GM23338 (cell line): ENCODE measurements at regions not wholly inside any gene's neighbourhood (a gene's known extent, or its start where the extent isn't known, plus 50 kb on each side); places are given as distances from the start of the nearest gene placed in this dataset.

Source experiments
- ATAC-seq: fragments of 200-7000 bp; cut with Tn5 transposase; 3 replicates; pipeline ENCODE4 v1.9.1; 2020
- DNase-seq: peaks from one replicate; pipeline ENCODE4 v3.0.0-alpha.2; 2015; ENCODE audit warnings: low spot score
- H2AFZ ChIP-seq: fragments of 200-600 bp; sonication (generic); 2 replicates; pipeline ENCODE4 v1.8.0; 2016; ENCODE audit warnings: antibody characterized with exemption, mild to moderate bottlenecking, moderate library complexity
- H3F3A ChIP-seq: fragments of 200-600 bp; sonication (generic); replicated peaks from 2 replicates; pipeline ENCODE4 v1.8.0; 2017; ENCODE audit warnings: antibody characterized with exemption, mixed run types, low read depth
- H3K27ac ChIP-seq: fragments of 200-600 bp; sonication (generic); 2 replicates; pipeline ENCODE4 v1.6.1; 2016; ENCODE audit warnings: low read depth
- H3K27me3 ChIP-seq: fragments of 200-600 bp; sonication (generic); 2 replicates; pipeline ENCODE4 v1.8.0; 2016; ENCODE audit warnings: mild to moderate bottlenecking, mixed run types, moderate library complexity; ENCODE audit not compliant: insufficient read depth
- H3K36me3 ChIP-seq: fragments of 200-600 bp; sonication (generic); 2 replicates; pipeline ENCODE4 v1.8.0; 2016; ENCODE audit warnings: mild to moderate bottlenecking; ENCODE audit not compliant: insufficient read depth
- H3K4me1 ChIP-seq: fragments of 200-600 bp; sonication (generic); 2 replicates; pipeline ENCODE4 v1.8.0; 2016; ENCODE audit warnings: mild to moderate bottlenecking, moderate library complexity; ENCODE audit not compliant: insufficient read depth
- H3K4me2 ChIP-seq: fragments of 200-600 bp; sonication (generic); 2 replicates; pipeline ENCODE4 v1.7.1; 2017; ENCODE audit warnings: mixed run types
- H3K4me3 ChIP-seq: fragments of 200-600 bp; sonication (generic); 2 replicates; pipeline ENCODE4 v1.6.1; 2016; ENCODE audit warnings: mixed run types
- H3K79me2 ChIP-seq: fragments of 200-600 bp; sonication (generic); replicated peaks from 2 replicates; pipeline ENCODE4 v1.8.0; 2017; ENCODE audit warnings: mild to moderate bottlenecking; ENCODE audit not compliant: insufficient read depth
- H3K9me2 ChIP-seq: fragments of 200-600 bp; sonication (generic); 2 replicates; pipeline ENCODE4 v1.8.0; 2017; ENCODE audit not compliant: insufficient read depth
- H4K20me1 ChIP-seq: fragments of 200-600 bp; sonication (generic); replicated peaks from 2 replicates; pipeline ENCODE4 v1.8.0; 2017; ENCODE audit warnings: mild to moderate bottlenecking; ENCODE audit not compliant: insufficient read depth
- H3K27ac Mint-ChIP-seq: 2 replicates; pipeline ENCODE4 v1.8.0; 2020; ENCODE audit warnings: inconsistent platforms, mild to moderate bottlenecking, moderate library complexity, mixed read lengths
- H3K27me3 Mint-ChIP-seq: 3 replicates; pipeline ENCODE4 v1.8.0; 2022; ENCODE audit warnings: low read depth, mild to moderate bottlenecking, moderate library complexity, mixed read lengths, inconsistent platforms; ENCODE audit not compliant: insufficient read depth, poor library complexity
- H3K36me3 Mint-ChIP-seq: 3 replicates; pipeline ENCODE4 v1.8.0; 2021; ENCODE audit warnings: low read depth, mild to moderate bottlenecking, inconsistent platforms, moderate library complexity, mixed read lengths
- H3K4me1 Mint-ChIP-seq: 3 replicates; pipeline ENCODE4 v1.8.0; 2020; ENCODE audit warnings: mild to moderate bottlenecking, inconsistent platforms, mixed read lengths
- H3K4me3 Mint-ChIP-seq: 3 replicates; pipeline ENCODE4 v1.8.0; 2021; ENCODE audit warnings: moderate library complexity, mild to moderate bottlenecking, inconsistent platforms, mixed read lengths
- H3K9me3 Mint-ChIP-seq: 3 replicates; pipeline ENCODE4 v1.8.0; 2020; ENCODE audit warnings: moderate library complexity, mild to moderate bottlenecking, inconsistent platforms, mixed read lengths
- CREB1 ChIP-seq: fragments of 250-450 bp; sonication (Bioruptor Pico); IDR thresholded peaks from 2 replicates; pipeline ENCODE4 v1.5.0; 2020; ENCODE audit warnings: low read depth, mild to moderate bottlenecking, moderate library complexity
- EZH2 ChIP-seq: fragments of 200-600 bp; sonication (generic); IDR thresholded peaks from one replicate; pipeline ENCODE4 v1.8.0; 2017; ENCODE audit warnings: antibody characterized with exemption, mild to moderate bottlenecking, low read depth; ENCODE audit not compliant: unreplicated experiment
- EZH2phosphoT487 ChIP-seq: fragments of 200-600 bp; sonication (generic); IDR thresholded peaks from one replicate; pipeline ENCODE4 v1.8.1; 2018; ENCODE audit warnings: antibody characterized with exemption; ENCODE audit not compliant: unreplicated experiment
- JUNB ChIP-seq: IDR thresholded peaks from one replicate; pipeline ENCODE4 v1.6.1; 2016; ENCODE audit warnings: antibody characterized with exemption; ENCODE audit not compliant: unreplicated experiment
- NANOG ChIP-seq: IDR thresholded peaks from 2 replicates; pipeline ENCODE4 v1.6.1; 2016; ENCODE audit warnings: antibody characterized with exemption, borderline replicate concordance
- POLR2AphosphoS5 ChIP-seq: IDR thresholded peaks from 2 replicates; pipeline ENCODE4 v1.6.1; 2016; ENCODE audit warnings: antibody characterized with exemption, low read depth
- ZNF114 ChIP-seq: fragments of 250-450 bp; sonication (Bioruptor Pico); IDR thresholded peaks from 2 replicates; pipeline ENCODE4 v1.5.0; 2020; ENCODE audit warnings: mild to moderate bottlenecking, moderate library complexity
- ZNF331 ChIP-seq: fragments of 250-450 bp; sonication (Bioruptor Pico); IDR thresholded peaks from 2 replicates; pipeline ENCODE4 v1.5.0; 2020; ENCODE audit warnings: low read depth, mild to moderate bottlenecking, moderate library complexity
- TF ChIP-seq, protein P1 (sequence below): IDR thresholded peaks from 2 replicates; pipeline ENCODE4 v1.6.1; 2016; ENCODE audit warnings: antibody characterized with exemption
- TF ChIP-seq, protein P2 (sequence below): IDR thresholded peaks from one replicate; pipeline ENCODE4 v1.6.1; 2018; ENCODE audit warnings: antibody characterized with exemption; ENCODE audit not compliant: unreplicated experiment
- TF ChIP-seq, protein P3 (sequence below), 2 experiments: fragments of 200-600 bp in 1 of 2; sonication (generic) in 1 of 2; conservative IDR thresholded peaks; 2 replicates each; pipeline versions ENCODE4 v1.5.1 to v1.6.1; 2016 to 2017; ENCODE audit warnings: antibody characterized with exemption in 2 of 2, low read depth in 2 of 2, mild to moderate bottlenecking in 2 of 2, moderate library complexity in 1 of 2
- TF ChIP-seq, protein P4 (sequence below): fragments of 250-450 bp; sonication (Bioruptor Pico); IDR thresholded peaks from 2 replicates; pipeline ENCODE4 v1.5.0; 2020; ENCODE audit warnings: mild to moderate bottlenecking, moderate library complexity

DNA sequence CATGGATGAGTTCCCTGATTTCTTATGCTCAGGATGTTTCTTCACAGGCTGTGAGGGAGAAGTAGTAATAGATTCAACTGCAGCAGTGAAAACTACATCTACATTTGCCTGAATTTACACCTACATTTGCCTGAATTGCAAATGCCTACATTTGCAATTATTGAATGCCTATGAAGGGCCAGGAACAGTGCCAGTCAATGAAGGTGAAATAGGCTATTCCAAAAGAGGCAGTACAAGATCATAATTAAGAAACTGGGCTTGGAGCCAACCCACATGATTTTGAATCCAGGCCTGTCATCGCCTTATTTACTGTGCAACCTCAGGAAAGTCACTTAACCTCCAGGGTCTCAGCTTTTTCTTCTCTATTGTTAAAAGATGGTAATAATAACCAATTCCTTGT lies 1353.3 kb downstream of the FAM181B start:
- DNase-seq (peak; percentile 5), ATAC-seq (peak; percentile 31; the same call in 1 of the 3 replicates)
- Mint-ChIP-seq H3K27me3 (no peaks in the 10 kb centered on the region), H3K4me1 (peaks cover 18% of the 10 kb centered on the region), H3K4me3 (peak overlapping the region; percentile 38; the same call in 1 of the 3 replicates), H3K27ac (peak overlapping the region; percentile 93), H3K9me3 (no peaks in the 10 kb centered on the region), H3K36me3 (no peaks in the 10 kb centered on the region)
- Histone ChIP-seq H3K4me1 (peaks cover 23% of the 10 kb centered on the region), H3K4me2 (no peak overlapping the region; the same call in 1 of the 2 replicates), H3K9me2 (peaks cover 5% of the 10 kb centered on the region; the same call in 1 of the 2 replicates), H3K36me3 (no peaks in the 10 kb centered on the region), H3K4me3 (no peak overlapping the region), H2AFZ (no peak overlapping the region), H3K27me3 (no peaks in the 10 kb centered on the region), H3F3A (no peaks in the 10 kb centered on the region), H3K27ac (no peak overlapping the region), H3K79me2 (no peaks in the 10 kb centered on the region), H4K20me1 (no peaks in the 10 kb centered on the region)
- TF ChIP-seq ZNF114 (no peak), NANOG (no peak), EZH2phosphoT487 (no peak), JUNB (no peak), POLR2AphosphoS5 (no peak), ZNF331 (CRISPR knock-in tag) (no peak), CREB1 (CRISPR knock-in tag) (no peak), EZH2 (no peak)
- TF ChIP-seq, protein P1, sequence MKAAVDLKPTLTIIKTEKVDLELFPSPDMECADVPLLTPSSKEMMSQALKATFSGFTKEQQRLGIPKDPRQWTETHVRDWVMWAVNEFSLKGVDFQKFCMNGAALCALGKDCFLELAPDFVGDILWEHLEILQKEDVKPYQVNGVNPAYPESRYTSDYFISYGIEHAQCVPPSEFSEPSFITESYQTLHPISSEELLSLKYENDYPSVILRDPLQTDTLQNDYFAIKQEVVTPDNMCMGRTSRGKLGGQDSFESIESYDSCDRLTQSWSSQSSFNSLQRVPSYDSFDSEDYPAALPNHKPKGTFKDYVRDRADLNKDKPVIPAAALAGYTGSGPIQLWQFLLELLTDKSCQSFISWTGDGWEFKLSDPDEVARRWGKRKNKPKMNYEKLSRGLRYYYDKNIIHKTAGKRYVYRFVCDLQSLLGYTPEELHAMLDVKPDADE: no peak
- TF ChIP-seq, protein P2, sequence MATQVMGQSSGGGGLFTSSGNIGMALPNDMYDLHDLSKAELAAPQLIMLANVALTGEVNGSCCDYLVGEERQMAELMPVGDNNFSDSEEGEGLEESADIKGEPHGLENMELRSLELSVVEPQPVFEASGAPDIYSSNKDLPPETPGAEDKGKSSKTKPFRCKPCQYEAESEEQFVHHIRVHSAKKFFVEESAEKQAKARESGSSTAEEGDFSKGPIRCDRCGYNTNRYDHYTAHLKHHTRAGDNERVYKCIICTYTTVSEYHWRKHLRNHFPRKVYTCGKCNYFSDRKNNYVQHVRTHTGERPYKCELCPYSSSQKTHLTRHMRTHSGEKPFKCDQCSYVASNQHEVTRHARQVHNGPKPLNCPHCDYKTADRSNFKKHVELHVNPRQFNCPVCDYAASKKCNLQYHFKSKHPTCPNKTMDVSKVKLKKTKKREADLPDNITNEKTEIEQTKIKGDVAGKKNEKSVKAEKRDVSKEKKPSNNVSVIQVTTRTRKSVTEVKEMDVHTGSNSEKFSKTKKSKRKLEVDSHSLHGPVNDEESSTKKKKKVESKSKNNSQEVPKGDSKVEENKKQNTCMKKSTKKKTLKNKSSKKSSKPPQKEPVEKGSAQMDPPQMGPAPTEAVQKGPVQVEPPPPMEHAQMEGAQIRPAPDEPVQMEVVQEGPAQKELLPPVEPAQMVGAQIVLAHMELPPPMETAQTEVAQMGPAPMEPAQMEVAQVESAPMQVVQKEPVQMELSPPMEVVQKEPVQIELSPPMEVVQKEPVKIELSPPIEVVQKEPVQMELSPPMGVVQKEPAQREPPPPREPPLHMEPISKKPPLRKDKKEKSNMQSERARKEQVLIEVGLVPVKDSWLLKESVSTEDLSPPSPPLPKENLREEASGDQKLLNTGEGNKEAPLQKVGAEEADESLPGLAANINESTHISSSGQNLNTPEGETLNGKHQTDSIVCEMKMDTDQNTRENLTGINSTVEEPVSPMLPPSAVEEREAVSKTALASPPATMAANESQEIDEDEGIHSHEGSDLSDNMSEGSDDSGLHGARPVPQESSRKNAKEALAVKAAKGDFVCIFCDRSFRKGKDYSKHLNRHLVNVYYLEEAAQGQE: no peak
- TF ChIP-seq, protein P3, sequence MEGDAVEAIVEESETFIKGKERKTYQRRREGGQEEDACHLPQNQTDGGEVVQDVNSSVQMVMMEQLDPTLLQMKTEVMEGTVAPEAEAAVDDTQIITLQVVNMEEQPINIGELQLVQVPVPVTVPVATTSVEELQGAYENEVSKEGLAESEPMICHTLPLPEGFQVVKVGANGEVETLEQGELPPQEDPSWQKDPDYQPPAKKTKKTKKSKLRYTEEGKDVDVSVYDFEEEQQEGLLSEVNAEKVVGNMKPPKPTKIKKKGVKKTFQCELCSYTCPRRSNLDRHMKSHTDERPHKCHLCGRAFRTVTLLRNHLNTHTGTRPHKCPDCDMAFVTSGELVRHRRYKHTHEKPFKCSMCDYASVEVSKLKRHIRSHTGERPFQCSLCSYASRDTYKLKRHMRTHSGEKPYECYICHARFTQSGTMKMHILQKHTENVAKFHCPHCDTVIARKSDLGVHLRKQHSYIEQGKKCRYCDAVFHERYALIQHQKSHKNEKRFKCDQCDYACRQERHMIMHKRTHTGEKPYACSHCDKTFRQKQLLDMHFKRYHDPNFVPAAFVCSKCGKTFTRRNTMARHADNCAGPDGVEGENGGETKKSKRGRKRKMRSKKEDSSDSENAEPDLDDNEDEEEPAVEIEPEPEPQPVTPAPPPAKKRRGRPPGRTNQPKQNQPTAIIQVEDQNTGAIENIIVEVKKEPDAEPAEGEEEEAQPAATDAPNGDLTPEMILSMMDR (conservative IDR thresholded peaks at IDR 0.05; ENCODE audit: low read depth in 2 of 2): no peak
- TF ChIP-seq, protein P4, sequence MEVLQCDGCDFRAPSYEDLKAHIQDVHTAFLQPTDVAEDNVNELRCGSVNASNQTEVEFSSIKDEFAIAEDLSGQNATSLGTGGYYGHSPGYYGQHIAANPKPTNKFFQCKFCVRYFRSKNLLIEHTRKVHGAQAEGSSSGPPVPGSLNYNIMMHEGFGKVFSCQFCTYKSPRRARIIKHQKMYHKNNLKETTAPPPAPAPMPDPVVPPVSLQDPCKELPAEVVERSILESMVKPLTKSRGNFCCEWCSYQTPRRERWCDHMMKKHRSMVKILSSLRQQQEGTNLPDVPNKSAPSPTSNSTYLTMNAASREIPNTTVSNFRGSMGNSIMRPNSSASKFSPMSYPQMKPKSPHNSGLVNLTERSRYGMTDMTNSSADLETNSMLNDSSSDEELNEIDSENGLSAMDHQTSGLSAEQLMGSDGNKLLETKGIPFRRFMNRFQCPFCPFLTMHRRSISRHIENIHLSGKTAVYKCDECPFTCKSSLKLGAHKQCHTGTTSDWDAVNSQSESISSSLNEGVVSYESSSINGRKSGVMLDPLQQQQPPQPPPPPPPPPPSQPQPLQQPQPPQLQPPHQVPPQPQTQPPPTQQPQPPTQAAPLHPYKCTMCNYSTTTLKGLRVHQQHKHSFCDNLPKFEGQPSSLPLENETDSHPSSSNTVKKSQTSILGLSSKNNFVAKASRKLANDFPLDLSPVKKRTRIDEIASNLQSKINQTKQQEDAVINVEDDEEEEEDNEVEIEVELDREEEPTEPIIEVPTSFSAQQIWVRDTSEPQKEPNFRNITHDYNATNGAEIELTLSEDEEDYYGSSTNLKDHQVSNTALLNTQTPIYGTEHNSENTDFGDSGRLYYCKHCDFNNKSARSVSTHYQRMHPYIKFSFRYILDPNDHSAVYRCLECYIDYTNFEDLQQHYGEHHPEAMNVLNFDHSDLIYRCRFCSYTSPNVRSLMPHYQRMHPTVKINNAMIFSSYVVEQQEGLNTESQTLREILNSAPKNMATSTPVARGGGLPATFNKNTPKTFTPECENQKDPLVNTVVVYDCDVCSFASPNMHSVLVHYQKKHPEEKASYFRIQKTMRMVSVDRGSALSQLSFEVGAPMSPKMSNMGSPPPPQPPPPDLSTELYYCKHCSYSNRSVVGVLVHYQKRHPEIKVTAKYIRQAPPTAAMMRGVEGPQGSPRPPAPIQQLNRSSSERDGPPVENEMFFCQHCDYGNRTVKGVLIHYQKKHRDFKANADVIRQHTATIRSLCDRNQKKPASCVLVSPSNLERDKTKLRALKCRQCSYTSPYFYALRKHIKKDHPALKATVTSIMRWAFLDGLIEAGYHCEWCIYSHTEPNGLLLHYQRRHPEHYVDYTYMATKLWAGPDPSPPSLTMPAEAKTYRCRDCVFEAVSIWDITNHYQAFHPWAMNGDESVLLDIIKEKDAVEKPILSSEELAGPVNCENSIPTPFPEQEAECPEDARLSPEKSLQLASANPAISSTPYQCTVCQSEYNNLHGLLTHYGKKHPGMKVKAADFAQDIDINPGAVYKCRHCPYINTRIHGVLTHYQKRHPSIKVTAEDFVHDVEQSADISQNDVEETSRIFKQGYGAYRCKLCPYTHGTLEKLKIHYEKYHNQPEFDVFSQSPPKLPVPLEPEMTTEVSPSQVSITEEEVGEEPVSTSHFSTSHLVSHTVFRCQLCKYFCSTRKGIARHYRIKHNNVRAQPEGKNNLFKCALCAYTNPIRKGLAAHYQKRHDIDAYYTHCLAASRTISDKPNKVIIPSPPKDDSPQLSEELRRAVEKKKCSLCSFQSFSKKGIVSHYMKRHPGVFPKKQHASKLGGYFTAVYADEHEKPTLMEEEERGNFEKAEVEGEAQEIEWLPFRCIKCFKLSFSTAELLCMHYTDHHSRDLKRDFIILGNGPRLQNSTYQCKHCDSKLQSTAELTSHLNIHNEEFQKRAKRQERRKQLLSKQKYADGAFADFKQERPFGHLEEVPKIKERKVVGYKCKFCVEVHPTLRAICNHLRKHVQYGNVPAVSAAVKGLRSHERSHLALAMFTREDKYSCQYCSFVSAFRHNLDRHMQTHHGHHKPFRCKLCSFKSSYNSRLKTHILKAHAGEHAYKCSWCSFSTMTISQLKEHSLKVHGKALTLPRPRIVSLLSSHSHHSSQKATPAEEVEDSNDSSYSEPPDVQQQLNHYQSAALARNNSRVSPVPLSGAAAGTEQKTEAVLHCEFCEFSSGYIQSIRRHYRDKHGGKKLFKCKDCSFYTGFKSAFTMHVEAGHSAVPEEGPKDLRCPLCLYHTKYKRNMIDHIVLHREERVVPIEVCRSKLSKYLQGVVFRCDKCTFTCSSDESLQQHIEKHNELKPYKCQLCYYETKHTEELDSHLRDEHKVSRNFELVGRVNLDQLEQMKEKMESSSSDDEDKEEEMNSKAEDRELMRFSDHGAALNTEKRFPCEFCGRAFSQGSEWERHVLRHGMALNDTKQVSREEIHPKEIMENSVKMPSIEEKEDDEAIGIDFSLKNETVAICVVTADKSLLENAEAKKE (CRISPR knock-in tag): no peak
